CD14-positive monocyte (primary cell): ENCODE measurements at regions not wholly inside any gene's neighbourhood (a gene's known extent, or its start where the extent isn't known, plus 50 kb on each side); places are given as distances from the start of the nearest gene placed in this dataset.

Experiments used
- DNase-seq, 3 donors: peaks; one replicate each; pipeline ENCODE4 v3.0.0-alpha.2; 2011 to 2022
- H2AFZ ChIP-seq: 2 replicates; pipeline ENCODE4 v1.6.0; 2012; ENCODE audit warnings: mild to moderate bottlenecking, low read depth, low read length, inconsistent platforms; ENCODE audit not compliant: insufficient read depth, poor library complexity, severe bottlenecking
- H3K27ac ChIP-seq, 2 donors: 1 replicate in 1 of 2; 2 replicates in 1 of 2; pipeline ENCODE4 v1.5.1; 2012 to 2013; ENCODE audit warnings: low read length in 2 of 2, control low read depth in 1 of 2, inconsistent platforms in 1 of 2, low read depth in 1 of 2, mild to moderate bottlenecking in 1 of 2
- H3K27me3 ChIP-seq, 2 donors: one replicate each; pipeline versions ENCODE4 v1.6.0 to v1.6.1; 2011 to 2013; ENCODE audit warnings: low read length in 2 of 2; ENCODE audit not compliant: control insufficient read depth in 2 of 2, insufficient read depth in 2 of 2
- H3K36me3 ChIP-seq, 2 donors: replicated peaks in 1 of 2; 1 replicate in 1 of 2; 2 replicates in 1 of 2; pipeline versions ENCODE4 v1.5.1 to v1.6.1; 2012 to 2013; ENCODE audit warnings: low read length in 2 of 2, control low read depth in 1 of 2, inconsistent platforms in 1 of 2, mild to moderate bottlenecking in 1 of 2; ENCODE audit not compliant: insufficient read depth in 2 of 2, control insufficient read depth in 1 of 2
- H3K4me1 ChIP-seq, 2 donors: 1 replicate in 1 of 2; 2 replicates in 1 of 2; pipeline versions ENCODE4 v1.5.1 to v1.6.1; 2012 to 2013; ENCODE audit warnings: low read length in 2 of 2, control low read depth in 1 of 2, inconsistent platforms in 1 of 2, mild to moderate bottlenecking in 1 of 2, moderate library complexity in 1 of 2; ENCODE audit not compliant: insufficient read depth in 2 of 2, control insufficient read depth in 1 of 2
- H3K4me2 ChIP-seq: replicated peaks from 2 replicates; pipeline ENCODE3; 2012; ENCODE audit warnings: low read length, moderate library complexity, mild to moderate bottlenecking; ENCODE audit not compliant: poor library complexity, severe bottlenecking; ENCODE audit errors: extremely low read depth
- H3K4me3 ChIP-seq, 3 experiments: fragments of 200-600 bp in 1 of 3; sonication (generic) in 1 of 3; replicated peaks in 1 of 3; 1 replicate in 2 of 3; 2 replicates in 1 of 3; pipeline ENCODE4 v1.5.1; 2011 to 2013; ENCODE audit warnings: low read length in 3 of 3, mild to moderate bottlenecking in 3 of 3, control low read depth in 2 of 3, low read depth in 2 of 3, inconsistent platforms in 1 of 3, moderate library complexity in 1 of 3
- H3K79me2 ChIP-seq: 2 replicates; pipeline ENCODE4 v1.6.0; 2012; ENCODE audit warnings: mild to moderate bottlenecking, control low read depth, inconsistent platforms, low read length, moderate library complexity; ENCODE audit not compliant: insufficient read depth
- H3K9ac ChIP-seq: 2 replicates; pipeline ENCODE4 v1.6.0; 2017; ENCODE audit warnings: low read length, mild to moderate bottlenecking; ENCODE audit not compliant: insufficient read depth, poor library complexity, severe bottlenecking
- H3K9me3 ChIP-seq, 2 donors: replicated peaks in 1 of 2; 1 replicate in 1 of 2; 2 replicates in 1 of 2; pipeline versions ENCODE4 v1.5.1 to v1.6.1; 2012 to 2013; ENCODE audit warnings: low read length in 2 of 2, control low read depth in 1 of 2; ENCODE audit not compliant: control insufficient read depth in 1 of 2, insufficient read depth in 1 of 2
- H4K20me1 ChIP-seq: 2 replicates; pipeline ENCODE4 v1.6.0; 2012; ENCODE audit warnings: mild to moderate bottlenecking, low read length, control low read depth, moderate library complexity; ENCODE audit not compliant: insufficient read depth
- H3K27ac Mint-ChIP-seq, 7 donors: one replicate each; pipeline ENCODE4 v1.8.0; 2020; ENCODE audit warnings: mild to moderate bottlenecking in 7 of 7, mixed read lengths in 7 of 7, moderate library complexity in 6 of 7, inconsistent platforms in 2 of 7
- H3K27me3 Mint-ChIP-seq, 3 donors: one replicate each; pipeline ENCODE4 v1.8.0; 2021 to 2022; ENCODE audit warnings: low read depth in 3 of 3, mild to moderate bottlenecking in 3 of 3, mixed read lengths in 3 of 3, moderate library complexity in 3 of 3, inconsistent platforms in 1 of 3
- H3K36me3 Mint-ChIP-seq, 2 donors: one replicate each; pipeline ENCODE4 v1.8.0; 2020; ENCODE audit warnings: mixed read lengths in 2 of 2, inconsistent platforms in 1 of 2, mild to moderate bottlenecking in 1 of 2
- H3K4me1 Mint-ChIP-seq: one replicate; pipeline ENCODE4 v1.8.0; 2020; ENCODE audit warnings: mild to moderate bottlenecking, mixed read lengths
- H3K4me3 Mint-ChIP-seq, 2 donors: one replicate each; pipeline ENCODE4 v1.8.0; 2020; ENCODE audit warnings: mild to moderate bottlenecking in 2 of 2, mixed read lengths in 2 of 2, moderate library complexity in 1 of 2
- H3K9me3 Mint-ChIP-seq, 7 donors: one replicate each; pipeline ENCODE4 v1.8.0; 2020 to 2022; ENCODE audit warnings: mixed read lengths in 7 of 7, mild to moderate bottlenecking in 6 of 7, moderate library complexity in 6 of 7, inconsistent platforms in 2 of 7
- CTCF ChIP-seq: fragments of 200-600 bp; IDR thresholded peaks from one replicate; pipeline ENCODE4 v1.8.0; 2022; ENCODE audit warnings: antibody characterized with exemption, mild to moderate bottlenecking
- WGBS: methylation state at CpG from one replicate; pipeline ENCODE4 v1.1.5; 2013; ENCODE audit warnings: missing lambda C conversion rate; ENCODE audit not compliant: insufficient coverage; 5-methylcytosine and 5-hydroxymethylcytosine counted together
- intact Hi-C, 2 donors: fragments of 100-400 bp; cut with micrococcal nuclease; formaldehyde crosslinking; loops; one replicate each; pipeline versions ENCODE4 v1.15.0 to v1.15.1; 2023

- no peak overlapping the region for H3K9ac ChIP-seq
- peaks cover 11 to 12% of the 10 kb centered on the region in 2 donors for H3K4me1 ChIP-seq
- TF ChIP-seq CTCF, result no peak
- WGBS, result no CpG with 5 or more reads among the region's 3 CpGs
- H3K36me3 ChIP-seq, result no peaks in the 10 kb centered on the region
- H3K9me3 ChIP-seq, result no peaks in the 10 kb centered on the region
- Mint-ChIP-seq H3K36me3 (no peaks in the 10 kb centered on the region), H3K27me3 (peaks cover 0 to 5% (median 4%) of the 10 kb centered on the region in 3 donors), H3K9me3 (peaks cover 0 to 4% (median 0%) of the 10 kb centered on the region in 7 donors), H3K4me1 (peaks cover 7% of the 10 kb centered on the region), H3K27ac (no peak overlapping the region), H3K4me3 (no peak overlapping the region)
- no peaks in the 10 kb centered on the region for H4K20me1 ChIP-seq
- intact Hi-C loops, result no loop called here
- H3K27ac ChIP-seq, result no peak overlapping the region
- no peak overlapping the region for H2AFZ ChIP-seq
- no peak for DNase-seq
- H3K27me3 ChIP-seq, result peaks cover 0 to 2% of the 10 kb centered on the region in 2 donors
- H3K4me3 ChIP-seq, result no peak overlapping the region
- H3K79me2 ChIP-seq, result no peaks in the 10 kb centered on the region
- no peak overlapping the region for H3K4me2 ChIP-seq
Measured at GRCh38 chr12:67154901-67155300, 114.3 kb upstream of the CAND1 start.

GRCh38 chr12:67155863-67156262 lies 113.3 kb upstream of the CAND1 start:
- peak in 1 of 3 donors; percentile 13 for DNase-seq
- Histone ChIP-seq H3K4me2 (no peak overlapping the region), H3K36me3 (no peaks in the 10 kb centered on the region), H3K4me3 (no peak overlapping the region), H3K27ac (no peak overlapping the region), H3K27me3 (peaks cover 0 to 2% of the 10 kb centered on the region in 2 donors), H4K20me1 (no peaks in the 10 kb centered on the region), H3K4me1 (peaks cover 11 to 12% of the 10 kb centered on the region in 2 donors), H3K9ac (no peak overlapping the region), H2AFZ (no peak overlapping the region), H3K79me2 (no peaks in the 10 kb centered on the region), H3K9me3 (no peaks in the 10 kb centered on the region)
- H3K9me3 Mint-ChIP-seq, result peaks cover 0 to 4% (median 0%) of the 10 kb centered on the region in 7 donors
- H3K27ac Mint-ChIP-seq, result no peak overlapping the region
- no peak for TF ChIP-seq CTCF
- no peak overlapping the region for H3K4me3 Mint-ChIP-seq
- no peaks in the 10 kb centered on the region for H3K36me3 Mint-ChIP-seq
- peaks cover 7% of the 10 kb centered on the region for H3K4me1 Mint-ChIP-seq
- peaks cover 4 to 5% (median 4%) of the 10 kb centered on the region in 3 donors for H3K27me3 Mint-ChIP-seq
- WGBS, result no CpG with 5 or more reads among the region's 4 CpGs
- intact Hi-C loops, result no loop called here
